A172 (cell line): ENCODE measurements at regions not wholly inside any gene's neighbourhood (a gene's known extent, or its start where the extent isn't known, plus 50 kb on each side); places are given as distances from the start of the nearest gene placed in this dataset.
"Not testable (repeated sequence)": the region's sequence is repeated elsewhere in the genome, so short reads cannot be mapped to it uniquely, and the experiment has no call there.

ENCODE experiments used
- DNase-seq: peaks from one replicate; pipeline ENCODE4 v3.0.0-alpha.2; 2015; ENCODE audit warnings: low spot score

DNA sequence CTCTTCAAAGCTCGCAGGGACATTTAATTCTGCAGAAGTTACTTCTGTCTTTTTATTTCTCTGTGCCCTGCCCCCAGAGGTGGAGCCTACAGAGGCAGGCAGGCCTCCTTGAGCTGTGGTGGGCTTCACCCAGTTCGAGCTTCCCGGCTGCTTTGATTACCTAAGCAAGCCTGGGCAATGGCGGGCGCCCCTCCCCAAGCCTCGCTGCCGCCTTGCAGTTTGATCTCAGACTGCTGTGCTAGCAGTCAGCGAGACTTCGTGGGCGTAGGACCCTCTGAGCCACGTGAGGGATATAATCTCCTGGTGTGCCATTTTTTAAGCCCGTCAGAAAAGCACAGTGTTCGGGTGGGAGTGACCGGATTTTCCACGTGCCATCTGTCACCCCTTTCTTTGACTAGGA, 1322.9 kb upstream of the ACO1 start:
- DNase-seq, result not testable (repeated sequence)

DNA sequence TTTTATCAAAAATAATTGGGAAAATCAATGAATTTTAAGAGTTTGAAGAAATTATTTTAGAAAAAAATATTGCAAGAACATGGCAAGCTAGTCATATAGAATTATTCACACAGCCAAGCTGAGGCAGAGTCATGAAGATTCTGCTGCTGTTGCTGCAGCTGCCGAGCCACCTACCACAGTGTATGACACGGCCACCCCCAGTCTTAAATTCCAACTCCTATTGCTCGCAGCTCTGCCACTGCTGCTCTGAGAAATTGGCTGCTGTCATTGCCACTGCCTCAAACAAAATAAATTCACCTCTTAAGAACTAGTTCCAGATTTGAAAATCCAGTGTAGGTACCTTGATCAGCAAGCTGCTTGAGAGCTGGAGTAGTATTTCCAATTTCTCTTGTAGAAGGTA, 1318.8 kb upstream of the ACO1 start:
- DNase-seq, result no peak

DNA sequence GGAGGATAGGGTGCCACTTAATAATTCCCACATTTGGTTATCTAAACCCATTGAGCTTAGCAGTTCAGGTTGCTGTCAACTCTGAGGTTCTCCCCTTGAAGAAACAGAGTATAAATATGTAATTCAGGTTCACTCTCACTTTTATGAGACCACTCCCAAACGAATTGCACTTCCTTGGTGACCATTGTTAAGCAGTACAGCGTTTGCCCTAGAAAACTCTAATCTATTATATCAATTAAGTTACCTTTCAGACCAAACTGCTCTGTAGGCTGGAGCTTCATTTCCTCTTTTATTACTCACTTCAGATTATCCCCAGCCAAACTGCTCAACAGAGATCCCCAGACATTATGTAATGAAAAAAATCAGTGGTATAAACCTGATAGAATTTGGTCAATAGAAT, 1317.0 kb upstream of the ACO1 start:
- DNase-seq, result no peak

DNA sequence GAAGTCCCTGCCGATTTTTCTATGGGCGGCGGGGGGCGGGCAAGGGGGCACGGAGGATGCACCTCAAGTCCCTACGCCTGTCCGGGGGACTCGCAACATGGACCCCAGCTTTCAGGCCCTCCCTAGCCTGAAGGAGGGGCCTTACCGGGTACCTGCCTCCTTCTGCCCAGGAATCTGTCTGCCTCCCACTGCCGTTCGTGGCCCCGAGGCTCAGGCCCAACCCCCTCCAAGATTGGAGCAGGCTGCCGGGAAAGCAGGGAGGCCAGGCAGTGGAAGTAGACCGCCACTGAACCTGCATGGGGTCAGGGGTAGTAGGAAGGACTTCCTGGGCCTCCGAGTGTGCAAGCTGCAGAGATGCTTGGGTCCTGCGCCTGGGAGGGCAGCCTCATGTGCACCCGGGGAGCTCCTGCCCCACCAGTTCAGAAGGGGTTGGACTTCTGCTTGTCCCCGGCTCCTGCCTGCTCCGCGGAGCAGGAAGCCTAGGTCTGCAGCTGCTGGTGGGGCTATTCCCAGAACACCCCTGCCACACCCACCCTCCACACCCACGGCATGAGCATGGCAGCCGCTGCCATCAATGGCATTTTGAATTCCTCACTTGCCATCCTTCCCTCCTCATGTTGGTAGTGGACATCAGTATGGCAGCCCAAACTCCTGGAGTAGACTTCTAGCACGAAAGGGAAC, 1312.7 kb upstream of the ACO1 start:
- DNase-seq, result no peak

DNA sequence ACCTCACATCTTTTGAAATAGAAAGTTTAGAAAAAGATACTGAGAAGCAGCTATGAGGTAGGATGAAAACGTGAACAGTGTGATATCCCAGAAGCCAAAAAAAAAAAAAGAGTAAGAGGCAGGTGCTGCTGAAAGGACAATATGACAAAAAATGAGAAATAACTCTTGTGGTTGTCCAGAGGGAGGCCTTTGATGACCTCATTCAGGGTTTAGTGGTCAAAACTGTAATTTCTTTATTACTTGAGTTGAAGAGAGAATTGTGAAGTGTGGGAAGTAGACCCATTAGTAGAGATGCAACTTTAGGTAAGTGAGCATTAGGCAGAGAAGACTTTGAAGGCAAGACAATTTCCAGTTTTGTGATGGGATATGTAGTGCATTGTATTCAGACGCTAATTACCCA, 1306.3 kb upstream of the ACO1 start:
- no peak for DNase-seq

DNA sequence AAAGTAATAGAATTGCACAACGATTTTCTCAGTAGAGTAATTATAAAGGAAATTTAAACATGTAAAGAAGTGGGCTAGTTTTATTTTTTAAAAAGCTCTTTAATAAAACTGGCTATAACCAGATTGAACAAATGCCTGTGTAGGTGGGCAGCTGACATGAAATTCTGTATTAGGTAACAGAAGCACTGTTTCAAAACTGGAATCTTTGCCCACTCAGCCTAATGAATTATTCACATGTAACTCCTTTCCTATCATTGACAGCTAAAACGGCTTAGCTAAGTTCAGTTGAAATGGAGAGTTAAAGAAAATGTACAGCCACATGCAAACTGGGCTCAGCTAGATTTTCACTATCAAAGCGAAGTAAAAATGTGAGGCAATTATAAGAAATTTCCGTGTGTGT, 1300.1 kb upstream of the ACO1 start:
- DNase-seq, result no peak

DNA sequence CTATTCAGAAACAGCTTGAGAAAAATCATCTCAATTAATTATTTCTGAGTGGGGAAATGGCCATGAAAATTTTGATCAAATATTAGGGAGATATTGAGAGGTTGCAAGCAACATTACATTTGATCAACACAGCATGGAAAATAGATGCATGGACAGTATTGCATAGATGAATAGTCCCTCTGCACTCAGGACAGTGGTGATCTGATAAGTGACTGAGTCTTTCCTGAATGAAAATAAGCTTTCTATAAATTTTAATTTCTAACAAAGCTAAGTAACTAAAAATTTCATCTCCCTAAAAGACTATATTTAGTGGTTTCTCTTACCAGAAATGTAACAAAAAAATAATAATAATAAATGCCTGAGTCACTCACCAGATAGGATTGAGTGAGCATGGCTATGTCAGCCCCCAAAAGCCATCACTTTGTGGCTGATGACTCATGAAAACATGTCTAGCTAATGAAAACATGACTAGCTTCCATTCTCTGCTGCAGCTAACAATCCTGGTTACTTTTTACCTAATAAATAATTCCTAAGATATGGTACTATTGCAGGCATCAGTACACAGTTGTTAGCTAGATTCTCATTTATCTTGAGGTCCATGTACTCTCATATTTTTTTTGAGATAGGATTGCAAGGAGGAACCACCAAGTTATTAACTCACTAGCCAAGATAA, 1294.8 kb upstream of the ACO1 start:
- peak; percentile 72 for DNase-seq

DNA sequence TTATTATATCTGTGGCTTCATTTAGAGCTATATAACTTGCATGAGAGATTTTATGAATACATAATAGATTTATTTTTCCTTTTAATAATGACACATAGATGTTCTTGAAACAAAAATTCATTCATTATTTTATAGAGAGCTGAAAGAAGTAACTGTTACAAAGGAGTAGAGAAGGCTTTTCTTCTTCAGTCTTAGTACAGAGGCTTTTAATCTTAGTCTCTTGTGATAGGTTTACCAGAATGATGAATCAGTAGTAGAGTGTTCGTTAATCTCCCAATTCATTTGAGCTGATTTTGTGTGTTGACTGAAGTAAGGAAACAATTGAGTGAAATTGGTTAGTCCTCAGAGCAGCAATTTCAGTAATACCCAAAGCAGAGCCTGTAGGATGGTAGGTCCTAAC, 1284.1 kb upstream of the ACO1 start:
- DNase-seq, result no peak

DNA sequence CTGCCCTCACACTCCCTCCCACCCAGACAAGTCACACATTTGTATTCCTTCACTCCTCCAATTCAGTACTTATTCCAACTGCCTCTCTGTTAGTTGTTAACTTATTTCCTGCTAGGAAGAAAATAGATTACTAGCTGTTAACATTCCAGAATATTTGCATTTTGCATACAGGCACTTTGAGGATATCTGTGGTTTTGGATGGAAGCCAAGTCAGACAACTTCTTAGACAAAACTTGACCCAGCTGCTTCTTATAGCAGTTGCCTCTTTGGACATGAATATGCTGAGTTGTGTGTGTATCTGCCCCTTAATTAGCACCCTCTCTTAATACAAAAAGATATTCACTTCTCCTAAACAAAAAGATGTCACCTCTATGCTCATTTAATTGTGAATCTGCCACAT, 1280.6 kb upstream of the ACO1 start:
- DNase-seq, result peak; percentile 18

DNA sequence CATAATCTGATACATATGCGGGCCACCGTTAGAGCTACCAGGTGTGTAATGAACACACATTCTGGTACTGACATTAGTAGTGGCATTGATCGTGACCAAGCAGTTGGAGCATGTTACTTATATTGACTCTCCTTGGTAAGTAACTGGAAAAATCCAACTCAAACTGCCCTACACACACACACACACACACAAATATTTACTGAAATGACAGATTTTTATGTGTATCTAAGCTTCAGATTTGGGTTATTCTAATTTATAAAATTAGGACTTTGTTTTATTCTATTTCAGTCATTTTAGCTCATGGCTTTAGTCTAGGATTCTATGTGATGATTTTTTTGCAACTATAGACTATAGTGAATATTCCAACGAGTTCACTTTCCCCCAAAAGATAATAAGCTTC, 1280.2 kb upstream of the ACO1 start:
- DNase-seq, result no peak

DNA sequence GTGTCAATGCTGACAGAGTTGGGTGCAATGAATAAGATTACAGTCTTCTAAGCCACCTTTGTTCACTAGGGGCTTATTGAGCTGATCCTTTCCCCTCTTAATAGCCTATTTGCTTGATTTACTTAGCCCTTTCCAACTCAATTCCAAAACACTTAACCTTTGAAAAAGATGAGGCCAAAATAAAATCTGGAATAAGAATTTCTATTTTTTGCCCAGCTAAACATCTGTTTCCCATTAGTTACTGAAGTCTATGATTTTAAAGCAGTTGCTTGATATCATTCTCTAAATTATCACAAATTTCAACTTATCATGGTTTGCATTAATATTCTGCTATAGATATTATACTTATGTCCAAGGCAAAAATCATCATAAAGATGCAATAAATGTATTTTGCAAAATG, 1272.0 kb upstream of the ACO1 start:
- DNase-seq, result no peak

DNA sequence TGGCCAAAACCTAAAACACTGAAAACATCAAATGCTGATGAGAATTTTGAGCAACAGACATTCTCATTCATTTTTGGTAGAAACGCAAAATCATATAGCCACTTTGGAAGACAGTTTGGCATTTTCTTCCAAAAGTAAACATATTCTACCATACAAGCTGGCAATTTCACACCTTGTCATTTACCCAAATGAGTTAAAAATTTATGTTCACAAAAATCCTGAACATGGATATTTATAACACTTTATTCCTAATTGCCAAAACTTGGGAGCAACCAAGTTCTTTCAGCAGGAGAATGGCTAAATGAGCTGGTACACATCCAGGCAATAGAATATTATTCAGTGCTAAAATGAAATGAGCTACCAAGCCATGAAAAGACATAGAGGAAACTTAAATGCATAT, 1270.1 kb upstream of the ACO1 start:
- no peak for DNase-seq

DNA sequence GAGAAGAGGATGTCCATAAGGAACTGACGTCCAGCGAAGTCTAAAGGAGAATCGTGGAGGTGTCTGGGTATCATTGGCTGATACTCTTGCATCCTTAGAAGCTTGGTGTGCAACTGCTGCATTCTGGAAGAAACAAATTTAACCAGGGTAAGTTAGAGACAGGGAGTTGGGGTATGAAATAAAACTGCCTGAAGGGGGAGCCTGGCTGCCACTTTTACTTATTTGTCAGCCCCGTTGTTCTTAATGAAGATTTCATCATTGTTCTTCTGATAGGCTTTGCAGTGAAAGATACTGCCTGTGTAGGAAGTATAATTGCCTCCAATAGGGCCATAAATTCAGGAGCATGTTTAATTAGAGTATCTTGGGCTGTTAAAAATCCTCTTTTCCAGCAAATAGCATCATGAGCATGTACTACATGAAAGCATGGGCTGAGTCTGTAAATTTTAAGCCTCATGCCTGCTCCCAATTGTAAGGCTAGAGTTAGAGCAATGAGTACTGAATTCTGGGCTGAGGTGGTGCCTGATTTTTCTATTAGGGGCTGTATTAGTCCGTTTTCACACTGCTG, 1264.5 kb upstream of the ACO1 start:
- DNase-seq, result peak; percentile 49

DNA sequence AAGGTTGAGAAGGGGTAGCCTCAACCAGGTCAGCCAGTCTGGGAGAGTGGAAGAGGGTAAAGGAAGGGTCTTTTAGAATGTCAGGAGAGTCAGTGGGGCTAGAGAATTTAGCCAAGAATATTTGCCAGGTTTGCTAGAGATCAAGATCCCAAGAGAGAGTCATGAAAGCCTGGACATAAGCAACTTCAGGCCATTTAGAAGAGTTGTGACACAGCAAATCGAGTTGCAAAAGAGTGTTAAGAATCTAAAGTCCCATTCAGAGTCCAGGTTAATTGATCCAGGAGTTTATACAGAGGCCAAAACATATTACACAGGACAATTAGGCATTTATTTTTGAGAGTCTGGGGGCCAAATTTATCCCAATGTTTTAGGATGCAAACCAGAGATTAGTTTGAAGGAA, 1260.1 kb upstream of the ACO1 start:
- DNase-seq, result no peak

DNA sequence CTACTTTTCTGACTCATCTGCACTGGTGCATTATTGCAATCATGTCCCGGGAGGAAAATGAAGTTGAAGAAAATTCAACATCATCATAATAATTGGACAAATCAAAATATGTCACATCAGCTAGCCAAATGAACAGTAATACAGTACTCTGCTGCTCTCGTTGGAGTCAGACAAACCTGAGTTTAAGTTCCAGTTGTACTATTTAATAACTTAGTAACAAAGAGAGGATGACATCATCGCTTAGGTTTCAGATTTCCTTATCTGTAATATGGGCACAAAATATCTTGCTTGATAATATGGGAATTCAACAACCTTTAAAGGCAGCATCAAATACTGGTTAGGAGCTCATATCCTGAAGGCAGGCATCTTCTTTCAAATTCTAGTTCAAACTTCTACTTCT, 1248.9 kb upstream of the ACO1 start:
- no peak for DNase-seq

DNA sequence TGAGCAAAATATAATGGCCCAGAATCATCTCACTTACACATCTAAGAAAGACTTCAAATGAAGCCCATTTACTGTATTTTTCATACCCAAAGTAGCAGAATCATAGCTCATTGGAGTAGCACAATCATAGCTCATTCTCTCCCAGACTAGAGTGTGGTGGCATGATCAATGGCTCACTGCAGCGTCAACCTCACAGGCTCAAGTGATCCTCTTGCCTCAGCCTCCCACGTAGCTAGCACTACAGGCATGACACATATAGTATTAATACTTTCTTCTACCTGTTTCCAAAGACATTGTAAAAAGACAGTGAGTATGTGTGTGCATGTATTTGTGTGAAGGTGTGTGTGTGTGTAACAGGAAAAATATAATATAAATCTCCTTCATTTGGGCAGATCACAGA, 1247.9 kb upstream of the ACO1 start:
- no peak for DNase-seq

DNA sequence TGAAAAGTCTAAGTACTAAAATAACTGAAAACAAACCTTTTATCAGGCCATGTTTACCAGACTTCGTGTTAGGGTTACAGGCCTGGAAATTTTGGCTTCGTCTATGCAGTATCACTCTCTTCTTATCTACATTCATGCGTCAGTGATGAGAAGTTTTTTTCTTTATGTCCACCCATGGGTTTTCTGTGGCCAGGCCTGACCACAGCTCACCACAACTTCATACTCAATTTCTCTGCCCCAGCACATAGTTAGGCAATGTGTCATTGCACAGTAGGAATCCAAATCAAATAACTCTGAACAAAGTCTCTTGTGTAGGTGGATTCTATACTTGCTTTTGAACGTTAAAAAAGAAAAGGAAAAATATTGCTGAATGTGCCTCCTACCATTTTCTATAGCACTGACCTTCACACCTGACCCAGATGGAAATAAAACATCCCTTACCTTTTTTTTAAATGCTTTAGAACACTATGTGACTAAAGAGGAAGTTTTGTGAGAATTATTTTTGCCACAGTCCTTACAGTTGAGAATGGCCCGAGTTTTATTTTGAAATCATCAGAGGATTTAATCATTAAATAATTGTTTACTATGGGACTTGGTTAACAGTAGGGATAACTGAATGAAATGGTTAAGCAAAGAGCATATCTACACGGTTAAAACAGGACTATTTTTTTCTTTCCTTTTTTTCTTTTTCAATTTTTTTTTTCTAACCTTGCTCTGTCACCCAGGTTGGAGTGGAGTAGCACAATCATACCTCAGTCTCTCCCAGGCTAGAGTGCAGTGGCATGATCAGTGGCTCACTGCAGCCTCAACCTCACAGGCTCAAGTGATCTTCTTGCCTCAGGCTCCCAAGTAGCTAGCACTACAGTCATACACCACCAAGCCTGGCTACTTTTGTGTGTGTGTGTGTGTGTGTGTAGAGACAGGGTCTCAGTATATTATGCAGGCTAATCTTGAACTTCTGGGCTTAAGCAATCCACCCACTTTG, 1247.0 kb upstream of the ACO1 start:
- peak; percentile 93 for DNase-seq

DNA sequence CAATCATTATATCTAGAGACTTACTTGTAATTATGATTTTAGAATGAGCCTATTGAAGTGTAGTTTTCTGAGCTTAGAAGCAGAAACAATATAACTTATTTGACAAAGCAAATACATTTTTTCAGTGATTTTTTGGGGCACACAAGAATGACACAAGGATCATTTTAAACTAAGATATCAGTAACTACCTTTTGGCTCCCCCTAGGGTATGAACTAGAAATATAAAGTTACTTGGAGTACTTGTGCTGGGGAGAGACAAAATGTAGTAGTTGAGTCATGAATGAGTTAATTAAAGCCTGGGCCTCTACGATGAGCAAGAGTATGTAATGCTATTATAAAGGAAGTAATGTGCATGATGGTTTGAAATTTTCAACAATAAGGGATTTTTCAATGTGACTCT, 1244.1 kb upstream of the ACO1 start:
- peak; percentile 46 for DNase-seq

DNA sequence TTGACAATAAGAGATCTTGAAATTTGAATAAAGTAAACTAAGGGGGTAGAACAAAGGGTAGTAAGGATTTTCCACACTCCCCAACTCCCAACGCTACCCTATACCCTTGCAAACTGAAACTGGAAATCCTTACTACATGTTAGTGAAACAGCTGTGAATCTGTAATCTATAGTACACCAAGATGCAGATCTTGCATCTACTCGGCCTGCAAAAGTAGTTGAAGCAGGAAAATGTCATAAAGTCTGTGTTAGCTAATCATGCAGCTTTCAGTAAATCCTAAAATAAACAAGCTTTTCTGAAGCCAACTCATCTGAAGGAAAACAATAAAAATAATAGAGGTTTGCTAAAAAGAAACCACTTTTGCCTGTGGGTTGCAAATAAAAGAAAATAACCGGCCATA, 1242.0 kb upstream of the ACO1 start:
- no peak for DNase-seq

DNA sequence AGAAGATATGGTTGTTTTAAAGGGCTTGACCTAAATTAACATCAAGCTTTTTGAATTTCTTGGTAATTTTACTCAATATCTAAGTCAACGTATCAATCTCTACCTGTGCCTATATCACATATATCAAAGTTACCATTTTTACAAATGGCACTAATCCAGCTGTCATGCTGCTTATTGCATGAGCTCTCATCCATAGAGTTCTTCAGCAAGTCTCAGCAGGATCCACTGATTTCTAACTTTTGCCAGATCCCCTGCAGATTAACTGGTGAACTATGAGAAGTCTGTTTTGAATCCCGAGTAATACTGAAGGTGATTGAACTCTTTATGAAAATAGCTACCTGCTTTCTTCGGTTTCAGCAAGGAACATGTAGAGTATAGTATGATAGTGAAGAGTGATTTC, 1239.8 kb upstream of the ACO1 start:
- no peak for DNase-seq

DNA sequence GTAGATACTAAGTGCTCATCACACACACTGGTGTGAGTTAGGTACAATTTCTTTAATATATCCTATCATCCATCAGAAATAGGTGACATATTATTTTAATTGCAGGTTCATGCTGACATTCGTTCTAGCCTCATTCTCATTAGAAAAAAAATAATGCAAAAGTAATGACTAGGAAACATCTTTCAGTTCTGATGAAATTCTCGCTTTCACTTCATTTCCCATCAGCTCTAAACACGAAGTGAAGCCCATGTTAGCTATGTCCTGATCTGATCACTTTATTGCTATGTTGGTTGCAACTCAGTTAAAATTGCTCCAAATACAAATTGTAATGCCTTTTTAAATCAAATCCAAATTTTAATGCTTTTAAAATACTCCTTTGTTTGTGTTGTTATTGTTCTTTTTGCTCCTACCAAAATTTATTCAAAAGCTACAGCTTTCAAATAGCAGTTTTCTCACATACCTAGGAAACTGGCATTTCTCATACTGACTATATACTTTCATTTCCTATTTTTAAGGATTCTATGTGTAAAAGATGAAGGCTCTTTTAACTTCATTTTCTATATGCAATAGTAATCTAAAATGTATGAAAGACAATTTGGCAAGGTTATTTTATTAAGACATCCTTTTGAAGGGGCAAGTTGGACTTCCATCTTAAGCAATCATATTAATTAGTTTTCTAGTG, 1237.8 kb upstream of the ACO1 start:
- DNase-seq, result no peak
